Right atrium auricular region (tissue), 2 donors: ENCODE measurements at regions not wholly inside any gene's neighbourhood (a gene's known extent, or its start where the extent isn't known, plus 50 kb on each side); places are given as distances from the start of the nearest gene placed in this dataset.

Source experiments
- DNase-seq: peaks from one replicate; pipeline ENCODE4 v3.0.0-alpha.2; 2019; ENCODE audit warnings: low spot score
- H3K27ac ChIP-seq, 2 donors: fragments of 200-600 bp; sonication (generic); 1 replicate in 1 of 2; 2 replicates in 1 of 2; pipeline ENCODE4 v1.5.1; 2016 to 2019
- H3K27me3 ChIP-seq, 2 donors: fragments of 200-600 bp; sonication (generic); one replicate each; pipeline versions ENCODE4 v1.5.1 to v1.6.0; 2017 to 2019
- H3K36me3 ChIP-seq: fragments of 200-600 bp; sonication (generic); one replicate; pipeline ENCODE4 v1.5.1; 2016
- H3K4me1 ChIP-seq, 2 donors: fragments of 200-600 bp; sonication (generic); one replicate each; pipeline versions ENCODE4 v1.5.1 to v1.6.0; 2017 to 2019
- H3K4me3 ChIP-seq, 2 donors: fragments of 200-600 bp; sonication (generic); 1 replicate in 1 of 2; 2 replicates in 1 of 2; pipeline ENCODE4 v1.5.1; 2017 to 2019; ENCODE audit warnings: mild to moderate bottlenecking in 1 of 2, moderate library complexity in 1 of 2
- H3K9me3 ChIP-seq, 2 donors: fragments of 200-600 bp; sonication (generic); one replicate each; pipeline ENCODE4 v1.5.1; 2019
- TF ChIP-seq, protein P1 (sequence below), 2 donors: fragments of 200-600 bp; sonication (generic); IDR thresholded peaks; one replicate each; pipeline ENCODE4 v1.5.1; 2019; ENCODE audit warnings: antibody characterized with exemption in 2 of 2

DNA sequence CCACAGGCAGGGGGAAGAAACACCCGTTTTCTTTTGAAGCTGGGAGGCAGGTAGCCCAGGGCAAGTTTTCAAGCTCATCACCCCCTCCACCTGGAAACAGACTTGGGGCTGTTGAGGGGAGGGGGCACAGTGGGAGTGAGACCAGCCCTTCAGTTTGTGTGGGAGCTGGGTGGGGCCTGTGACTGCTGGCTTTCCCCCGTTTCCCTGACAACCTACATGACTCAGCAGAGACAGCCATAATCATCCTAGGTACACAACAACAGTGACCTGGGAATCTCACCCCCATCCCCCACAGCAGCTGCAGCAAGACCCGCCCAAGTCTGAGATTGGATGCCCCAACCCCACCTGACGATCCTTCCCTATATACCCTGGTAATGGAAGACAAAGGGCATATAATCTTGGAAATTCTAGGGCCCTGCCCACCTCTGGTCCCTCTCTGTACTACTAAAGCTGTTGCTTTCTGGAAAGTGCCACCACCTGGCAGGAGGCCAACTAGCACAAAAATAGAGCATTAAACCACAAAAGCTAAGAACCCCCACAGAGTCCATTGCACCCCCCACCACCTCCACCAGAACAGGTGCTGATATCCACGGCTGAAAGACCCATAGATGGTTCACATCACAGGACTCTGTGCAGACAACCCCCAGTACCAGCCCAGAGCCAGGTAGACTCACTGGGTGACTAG, 422.2 kb upstream of the SGO1 start:
- TF ChIP-seq, protein P1, sequence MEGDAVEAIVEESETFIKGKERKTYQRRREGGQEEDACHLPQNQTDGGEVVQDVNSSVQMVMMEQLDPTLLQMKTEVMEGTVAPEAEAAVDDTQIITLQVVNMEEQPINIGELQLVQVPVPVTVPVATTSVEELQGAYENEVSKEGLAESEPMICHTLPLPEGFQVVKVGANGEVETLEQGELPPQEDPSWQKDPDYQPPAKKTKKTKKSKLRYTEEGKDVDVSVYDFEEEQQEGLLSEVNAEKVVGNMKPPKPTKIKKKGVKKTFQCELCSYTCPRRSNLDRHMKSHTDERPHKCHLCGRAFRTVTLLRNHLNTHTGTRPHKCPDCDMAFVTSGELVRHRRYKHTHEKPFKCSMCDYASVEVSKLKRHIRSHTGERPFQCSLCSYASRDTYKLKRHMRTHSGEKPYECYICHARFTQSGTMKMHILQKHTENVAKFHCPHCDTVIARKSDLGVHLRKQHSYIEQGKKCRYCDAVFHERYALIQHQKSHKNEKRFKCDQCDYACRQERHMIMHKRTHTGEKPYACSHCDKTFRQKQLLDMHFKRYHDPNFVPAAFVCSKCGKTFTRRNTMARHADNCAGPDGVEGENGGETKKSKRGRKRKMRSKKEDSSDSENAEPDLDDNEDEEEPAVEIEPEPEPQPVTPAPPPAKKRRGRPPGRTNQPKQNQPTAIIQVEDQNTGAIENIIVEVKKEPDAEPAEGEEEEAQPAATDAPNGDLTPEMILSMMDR (IDR thresholded peaks at IDR 0.05), result no peak
- no peaks in the 10 kb centered on the region for H3K27me3 ChIP-seq
- no peaks in the 10 kb centered on the region for H3K4me1 ChIP-seq
- DNase-seq, result no peak
- no peaks in the 10 kb centered on the region for H3K36me3 ChIP-seq
- no peak overlapping the region for H3K4me3 ChIP-seq
- H3K9me3 ChIP-seq, result peaks cover 0 to 18% of the 10 kb centered on the region in 2 donors
- H3K27ac ChIP-seq, result no peak overlapping the region

DNA sequence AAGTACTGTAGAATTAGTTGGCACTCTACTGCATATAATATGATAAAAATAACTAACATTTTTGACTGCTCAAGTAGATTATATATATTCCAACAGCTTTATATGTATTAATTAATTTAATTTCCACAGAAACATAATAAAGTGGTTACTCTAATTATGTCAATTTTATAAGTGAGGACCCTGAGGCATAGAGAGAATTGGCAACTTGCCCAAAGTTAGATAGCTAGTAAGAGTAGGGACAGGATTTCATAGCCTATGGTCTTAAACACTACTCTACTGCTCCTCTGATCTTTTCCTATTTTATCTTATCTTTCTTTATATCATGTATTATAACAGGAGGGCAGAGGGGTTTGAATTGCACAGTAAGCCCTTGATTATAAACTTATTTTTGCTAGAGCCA, 418.7 kb upstream of the SGO1 start:
- Histone ChIP-seq H3K27me3 (no peaks in the 10 kb centered on the region), H3K36me3 (no peaks in the 10 kb centered on the region), H3K27ac (no peak overlapping the region), H3K4me3 (no peak overlapping the region), H3K4me1 (no peaks in the 10 kb centered on the region), H3K9me3 (no peaks in the 10 kb centered on the region)
- TF ChIP-seq, protein P1 (IDR thresholded peaks at IDR 0.05), result no peak
- no peak for DNase-seq

DNA sequence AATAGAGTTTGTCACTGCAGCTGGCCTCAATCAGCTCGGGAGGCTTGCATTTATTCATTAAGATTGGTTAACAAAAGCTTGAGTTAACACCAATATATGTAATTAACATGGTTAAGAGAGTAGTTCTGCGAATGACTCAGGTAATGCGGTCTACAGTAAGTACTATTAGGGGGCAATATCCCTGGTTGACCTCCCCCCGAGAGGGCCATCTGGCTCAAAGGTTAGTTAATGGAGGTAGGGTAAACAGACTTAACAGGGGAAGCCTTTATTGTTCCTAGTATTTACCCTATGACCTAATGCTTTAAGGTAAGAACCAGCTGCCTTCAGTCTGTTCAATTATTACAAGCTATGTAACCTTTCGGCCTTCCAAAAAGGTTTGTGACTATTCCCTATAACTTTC, 403.3 kb upstream of the SGO1 start:
- TF ChIP-seq, protein P1 (IDR thresholded peaks at IDR 0.05), result no peak

DNA sequence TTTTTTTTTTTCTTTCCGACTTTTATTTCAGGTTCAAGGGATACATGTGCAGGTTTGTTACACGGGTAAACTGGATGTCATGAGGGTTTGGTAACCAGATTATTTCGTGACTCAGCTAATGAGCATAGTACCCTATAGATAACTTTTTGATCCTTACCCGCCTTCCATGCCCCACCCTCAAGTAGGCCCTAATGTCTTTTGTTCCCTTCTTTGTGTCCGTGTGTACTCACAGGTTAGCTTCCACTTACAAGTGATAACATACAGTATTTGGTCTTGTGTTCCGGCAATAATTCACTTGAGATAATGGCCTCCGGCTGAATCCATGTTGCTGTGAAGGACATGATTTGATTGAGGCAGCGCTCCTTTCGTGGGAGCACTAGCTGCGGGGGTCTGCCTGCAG, 402.8 kb upstream of the SGO1 start:
- TF ChIP-seq, protein P1 (IDR thresholded peaks at IDR 0.05), result no peak
- no peaks in the 10 kb centered on the region for H3K9me3 ChIP-seq
- H3K4me3 ChIP-seq, result no peak overlapping the region

More for the DNA sequence above, 403.3 kb upstream of the SGO1 start:
- Histone ChIP-seq H3K4me1 (no peaks in the 10 kb centered on the region), H3K36me3 (no peaks in the 10 kb centered on the region), H3K27me3 (no peaks in the 10 kb centered on the region), H3K4me3 (no peak overlapping the region), H3K9me3 (no peaks in the 10 kb centered on the region), H3K27ac (no peak overlapping the region)
- DNase-seq, result no peak

DNA sequence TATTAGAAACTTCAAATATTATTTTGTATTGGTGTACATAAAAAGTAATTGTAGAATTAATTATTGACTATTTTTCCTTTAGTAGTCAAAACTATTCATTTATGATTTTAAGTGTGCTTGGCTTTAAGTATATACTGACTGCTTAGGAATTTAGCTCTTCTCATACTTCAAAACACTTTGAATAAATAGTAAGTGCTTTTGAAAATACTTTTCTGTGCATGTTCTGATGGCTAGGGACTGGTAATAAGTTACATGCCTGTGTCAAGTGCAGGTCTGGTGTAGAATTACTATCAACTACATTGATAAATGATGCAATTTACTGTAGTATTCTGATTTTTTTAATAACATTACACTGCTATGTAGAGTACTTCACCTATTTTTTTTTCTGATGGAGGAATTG, 397.6 kb upstream of the SGO1 start:
- Histone ChIP-seq H3K36me3 (no peaks in the 10 kb centered on the region), H3K9me3 (no peaks in the 10 kb centered on the region), H3K4me1 (no peaks in the 10 kb centered on the region), H3K4me3 (no peak overlapping the region), H3K27me3 (no peaks in the 10 kb centered on the region), H3K27ac (no peak overlapping the region)
- no peak for DNase-seq
- TF ChIP-seq, protein P1 (IDR thresholded peaks at IDR 0.05), result no peak

More for the DNA sequence above, 402.8 kb upstream of the SGO1 start:
- no peak overlapping the region for H3K27ac ChIP-seq
- DNase-seq, result no peak
- no peaks in the 10 kb centered on the region for H3K36me3 ChIP-seq
- no peaks in the 10 kb centered on the region for H3K27me3 ChIP-seq
- no peaks in the 10 kb centered on the region for H3K4me1 ChIP-seq

DNA sequence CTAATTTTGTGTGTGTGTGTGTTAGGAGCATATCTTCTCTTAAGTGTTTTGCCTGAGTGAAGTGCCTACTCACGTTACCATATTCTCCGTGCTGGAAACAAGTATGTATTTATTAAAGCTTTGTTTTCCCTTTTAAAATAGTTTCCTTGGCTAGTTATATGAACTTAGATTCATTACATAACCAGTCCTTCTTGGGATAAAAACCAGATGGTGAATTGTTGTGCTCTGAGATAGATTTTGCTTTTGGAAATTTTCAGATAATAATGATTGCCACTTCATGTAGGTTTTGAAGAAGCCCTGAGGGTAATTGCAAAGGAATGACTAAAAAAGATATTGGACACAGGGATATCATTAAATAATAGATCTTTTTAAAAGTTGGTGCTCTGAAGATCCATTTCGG, 390.2 kb upstream of the SGO1 start:
- no peak overlapping the region for H3K4me3 ChIP-seq
- no peak for DNase-seq
- TF ChIP-seq, protein P1 (IDR thresholded peaks at IDR 0.05), result no peak
- H3K27ac ChIP-seq, result no peak overlapping the region
- no peaks in the 10 kb centered on the region for H3K36me3 ChIP-seq
- H3K4me1 ChIP-seq, result no peaks in the 10 kb centered on the region
- no peaks in the 10 kb centered on the region for H3K27me3 ChIP-seq
- H3K9me3 ChIP-seq, result no peaks in the 10 kb centered on the region
